HEK293 (cell line): ENCODE measurements at regions not wholly inside any gene's neighbourhood (a gene's known extent, or its start where the extent isn't known, plus 50 kb on each side); places are given as distances from the start of the nearest gene placed in this dataset.
"Not testable (repeated sequence)": the region's sequence is repeated elsewhere in the genome, so short reads cannot be mapped to it uniquely, and the experiment has no call there.

ENCODE experiments used
- CTCF ChIA-PET: fragments of 350-600 bp; formaldehyde crosslinking; extraction: SDS; loops from one replicate; lab custom pipeline; 2021; ENCODE audit warnings: antibody characterized with exemption; lab: Yijun Ruan, JAX
- POLR2A ChIA-PET: fragments of 300-600 bp; formaldehyde crosslinking; extraction: SDS; loops from one replicate; lab custom pipeline; 2020; ENCODE audit warnings: antibody characterized with exemption, inconsistent platforms; lab: Yijun Ruan, JAX
- H3K27ac ChIP-seq: fragments of 200-500 bp; sonication (Bioruptor generic); 2 replicates; pipeline ENCODE4 v1.5.1; 2014; ENCODE audit warnings: low read depth, low read length, control low read depth, inconsistent platforms; ENCODE audit errors: extremely low read depth
- H3K36me3 ChIP-seq, 2 experiments: fragments of 200-500 bp in 1 of 2; sonication (Bioruptor generic) in 1 of 2; 1 replicate in 1 of 2; 2 replicates in 1 of 2; pipeline ENCODE4 v1.5.1; 2014 to 2017; ENCODE audit warnings: inconsistent platforms in 2 of 2, low read length in 2 of 2; ENCODE audit not compliant: control insufficient read depth in 2 of 2, insufficient read depth in 1 of 2
- H3K4me1 ChIP-seq: fragments of 200-500 bp; sonication (Bioruptor generic); 2 replicates; pipeline ENCODE4 v1.5.1; 2014; ENCODE audit warnings: mild to moderate bottlenecking, low read length, inconsistent platforms; ENCODE audit not compliant: control insufficient read depth, insufficient read depth
- H3K4me3 ChIP-seq: 2 replicates; pipeline ENCODE4 v1.5.1; 2011; ENCODE audit warnings: low read depth, mild to moderate bottlenecking, control low read depth, low read length, moderate library complexity
- H3K9me3 ChIP-seq: fragments of 200-500 bp; sonication (Bioruptor generic); 2 replicates; pipeline ENCODE4 v1.5.1; 2014; ENCODE audit warnings: low read depth, low read length, inconsistent platforms; ENCODE audit not compliant: control insufficient read depth, insufficient read depth
- HOXA7 ChIP-seq: sonication (generic); formaldehyde crosslinking; IDR thresholded peaks from 2 replicates; pipeline ENCODE4 v1.8.1; 2022; ENCODE audit warnings: missing genetic modification reagents, borderline replicate concordance
- SETDB1 ChIP-seq: IDR thresholded peaks from one replicate; pipeline ENCODE4 v1.6.1; 2017; ENCODE audit warnings: mild to moderate bottlenecking, low read length, moderate library complexity, mixed read lengths; ENCODE audit not compliant: insufficient read length
- TCF7L2 ChIP-seq: IDR thresholded peaks from 2 replicates; pipeline ENCODE4 v1.6.1; 2011; ENCODE audit warnings: low read depth, mild to moderate bottlenecking, inconsistent platforms, low read length, moderate library complexity, borderline replicate concordance
- ZIC2 ChIP-seq: fragments of 450-650 bp; formaldehyde crosslinking; IDR thresholded peaks from 2 replicates; pipeline ENCODE4 v1.5.1; 2016; ENCODE audit warnings: missing biosample characterization, missing genetic modification characterization
- ZNF114 ChIP-seq: fragments of 450-650 bp; formaldehyde crosslinking; IDR thresholded peaks from 2 replicates; pipeline ENCODE4 v1.5.0; 2017; ENCODE audit warnings: missing biosample characterization, missing genetic modification characterization
- ZNF184 ChIP-seq: fragments of 450-650 bp; IDR thresholded peaks from 2 replicates; pipeline ENCODE4 v1.5.1; 2018; ENCODE audit warnings: missing biosample characterization, mild to moderate bottlenecking, missing genetic modification characterization
- ZNF19 ChIP-seq: fragments of 450-650 bp; formaldehyde crosslinking; IDR thresholded peaks from 2 replicates; pipeline ENCODE4; 2016; ENCODE audit warnings: missing biosample characterization, missing genetic modification characterization, low read depth
- ZNF2 ChIP-seq: fragments of 450-650 bp; formaldehyde crosslinking; IDR thresholded peaks from 2 replicates; pipeline ENCODE4 v1.5.1; 2016; ENCODE audit warnings: missing biosample characterization, missing genetic modification characterization
- ZNF302 ChIP-seq: fragments of 450-650 bp; formaldehyde crosslinking; IDR thresholded peaks from 2 replicates; pipeline ENCODE4 v1.5.1; 2016; ENCODE audit warnings: missing biosample characterization, missing genetic modification characterization, low read depth
- ZNF404 ChIP-seq: fragments of 450-650 bp; formaldehyde crosslinking; IDR thresholded peaks from 2 replicates; pipeline ENCODE4 v1.5.1; 2017; ENCODE audit warnings: missing biosample characterization, missing genetic modification characterization
- ZNF521 ChIP-seq: fragments of 450-650 bp; formaldehyde crosslinking; IDR thresholded peaks from 2 replicates; pipeline ENCODE4 v1.5.1; 2017; ENCODE audit warnings: missing biosample characterization, mild to moderate bottlenecking, missing genetic modification characterization
- ZNF529 ChIP-seq: fragments of 450-650 bp; formaldehyde crosslinking; IDR thresholded peaks from 2 replicates; pipeline ENCODE4 v1.5.1; 2017; ENCODE audit warnings: missing genetic modification characterization, missing biosample characterization; ENCODE audit not compliant: insufficient replicate concordance
- ZNF610 ChIP-seq: fragments of 450-650 bp; formaldehyde crosslinking; IDR thresholded peaks from 2 replicates; pipeline ENCODE4 v1.5.1; 2016; ENCODE audit warnings: missing biosample characterization, missing genetic modification characterization, borderline replicate concordance
- ZNF660 ChIP-seq: fragments of 450-650 bp; IDR thresholded peaks from 2 replicates; pipeline ENCODE4 v1.5.1; 2018; ENCODE audit warnings: missing biosample characterization, mild to moderate bottlenecking, missing genetic modification characterization
- ZNF785 ChIP-seq: fragments of 450-650 bp; formaldehyde crosslinking; IDR thresholded peaks from 2 replicates; pipeline ENCODE4 v1.5.1; 2016; ENCODE audit warnings: missing biosample characterization, missing genetic modification characterization
- ZSCAN16 ChIP-seq: fragments of 450-650 bp; formaldehyde crosslinking; IDR thresholded peaks from 2 replicates; pipeline ENCODE4 v1.5.1; 2016; ENCODE audit warnings: missing biosample characterization, missing genetic modification characterization
- TF ChIP-seq, protein P1 (sequence below): fragments of 450-650 bp; formaldehyde crosslinking; IDR thresholded peaks from 2 replicates; pipeline ENCODE4 v1.5.0; 2017; ENCODE audit warnings: missing biosample characterization, missing genetic modification characterization, borderline replicate concordance
- TF ChIP-seq, protein P2 (sequence below): fragments of 450-650 bp; formaldehyde crosslinking; IDR thresholded peaks from 2 replicates; pipeline ENCODE4 v1.5.1; 2017; ENCODE audit warnings: missing biosample characterization, missing genetic modification characterization
- TF ChIP-seq, protein P3 (sequence below): fragments of 450-650 bp; formaldehyde crosslinking; IDR thresholded peaks from 2 replicates; pipeline ENCODE4 v1.5.1; 2016; ENCODE audit warnings: missing biosample characterization, missing genetic modification characterization
- TF ChIP-seq, protein P4 (sequence below): fragments of 450-650 bp; formaldehyde crosslinking; IDR thresholded peaks from 2 replicates; pipeline ENCODE4 v1.5.1; 2017; ENCODE audit warnings: missing biosample characterization, missing genetic modification characterization
- TF ChIP-seq, protein P5 (sequence below): fragments of 450-650 bp; formaldehyde crosslinking; IDR thresholded peaks from 2 replicates; pipeline ENCODE4 v1.5.1; 2016; ENCODE audit warnings: missing biosample characterization, missing genetic modification characterization
- TF ChIP-seq, protein P6 (sequence below): fragments of 450-650 bp; formaldehyde crosslinking; IDR thresholded peaks from 2 replicates; pipeline ENCODE4 v1.5.1; 2016; ENCODE audit warnings: missing biosample characterization, missing genetic modification characterization

DNA sequence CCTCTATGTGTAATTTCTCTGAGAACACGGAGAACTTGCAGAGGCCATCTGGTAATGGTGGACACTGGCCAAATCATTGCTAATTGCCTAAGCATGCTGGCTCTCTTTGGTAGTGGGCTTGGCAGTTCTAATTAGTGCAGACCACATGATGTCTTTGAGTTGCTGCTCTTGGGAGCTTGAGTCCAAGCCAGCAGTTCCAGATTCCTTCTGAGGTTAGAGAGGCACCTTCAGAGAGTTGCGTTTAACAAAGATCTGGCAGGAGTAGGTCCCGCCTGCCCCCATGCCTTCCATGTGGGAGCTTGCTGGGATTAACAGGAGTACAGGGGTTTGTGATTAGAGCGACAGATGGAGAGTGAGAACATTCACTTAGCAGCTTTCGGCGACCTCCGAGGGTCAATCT lies 449.0 kb upstream of the LMCD1 start (continued):
- no peak for TF ChIP-seq ZNF114 (tag by site-specific recombination)
- TF ChIP-seq, protein P1, sequence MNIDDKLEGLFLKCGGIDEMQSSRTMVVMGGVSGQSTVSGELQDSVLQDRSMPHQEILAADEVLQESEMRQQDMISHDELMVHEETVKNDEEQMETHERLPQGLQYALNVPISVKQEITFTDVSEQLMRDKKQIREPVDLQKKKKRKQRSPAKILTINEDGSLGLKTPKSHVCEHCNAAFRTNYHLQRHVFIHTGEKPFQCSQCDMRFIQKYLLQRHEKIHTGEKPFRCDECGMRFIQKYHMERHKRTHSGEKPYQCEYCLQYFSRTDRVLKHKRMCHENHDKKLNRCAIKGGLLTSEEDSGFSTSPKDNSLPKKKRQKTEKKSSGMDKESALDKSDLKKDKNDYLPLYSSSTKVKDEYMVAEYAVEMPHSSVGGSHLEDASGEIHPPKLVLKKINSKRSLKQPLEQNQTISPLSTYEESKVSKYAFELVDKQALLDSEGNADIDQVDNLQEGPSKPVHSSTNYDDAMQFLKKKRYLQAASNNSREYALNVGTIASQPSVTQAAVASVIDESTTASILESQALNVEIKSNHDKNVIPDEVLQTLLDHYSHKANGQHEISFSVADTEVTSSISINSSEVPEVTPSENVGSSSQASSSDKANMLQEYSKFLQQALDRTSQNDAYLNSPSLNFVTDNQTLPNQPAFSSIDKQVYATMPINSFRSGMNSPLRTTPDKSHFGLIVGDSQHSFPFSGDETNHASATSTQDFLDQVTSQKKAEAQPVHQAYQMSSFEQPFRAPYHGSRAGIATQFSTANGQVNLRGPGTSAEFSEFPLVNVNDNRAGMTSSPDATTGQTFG = no peak
- no peak for TF ChIP-seq ZNF660 (tag by site-specific recombination)
- TF ChIP-seq SETDB1 = no peak
- no peak for TF ChIP-seq ZNF2 (tag by site-specific recombination)
- TF ChIP-seq ZSCAN16 (tag by site-specific recombination) = no peak

DNA sequence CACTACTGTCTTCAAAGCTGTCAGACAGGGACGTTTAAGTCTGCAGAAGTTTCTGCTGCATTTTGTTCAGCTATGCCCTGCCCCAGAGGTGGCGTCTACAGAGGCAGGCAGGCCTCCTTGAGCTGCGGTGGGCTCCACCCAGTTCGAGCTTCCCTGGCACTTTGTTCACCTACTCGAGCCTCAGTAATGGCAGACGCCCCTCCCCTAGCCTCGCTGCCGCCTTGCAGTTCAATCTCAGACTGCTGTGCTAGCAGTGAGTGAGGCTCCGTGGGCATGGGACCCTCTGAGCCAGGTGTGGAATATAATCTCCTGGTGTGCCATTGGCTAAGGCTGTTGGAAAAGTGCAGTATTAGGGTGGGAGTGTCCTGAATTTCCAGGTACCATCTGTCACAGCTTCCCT lies 433.5 kb upstream of the LMCD1 start:
- POLR2A ChIA-PET, H3K4me1 ChIP-seq, H3K9me3 ChIP-seq, H3K36me3 ChIP-seq, H3K27ac ChIP-seq, H3K4me3 ChIP-seq: not testable (repeated sequence)
- CTCF ChIA-PET = interaction anchor here (0.6 kb wide), 2 partner anchors 17 to 124 kb away, joined by 3 to 4 read pairs; no protein-coding TSS in a partner anchor

DNA sequence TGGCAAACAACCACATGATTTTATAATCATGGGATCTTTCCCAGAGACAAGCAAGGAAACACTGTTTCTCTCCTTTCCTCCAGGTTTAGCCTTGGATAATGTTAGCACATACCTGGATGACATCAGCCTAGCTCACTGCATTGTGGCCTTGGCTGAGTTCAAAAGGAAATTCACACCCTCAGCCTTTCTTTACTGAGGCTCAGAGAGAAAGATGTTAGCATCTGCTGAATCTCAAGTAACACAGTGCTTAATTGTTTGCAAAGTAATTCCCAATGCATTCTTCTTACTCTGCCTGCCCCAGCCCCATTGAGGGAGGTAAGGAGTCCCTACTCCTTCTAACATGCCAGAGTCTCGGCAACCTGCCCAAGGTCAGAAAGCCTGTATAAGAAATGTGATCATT lies 432.2 kb upstream of the LMCD1 start:
- ChIA-PET POLR2A (no interaction called here), CTCF (no interaction called here)
- H3K36me3 ChIP-seq = no peaks in the 10 kb centered on the region
- TF ChIP-seq ZSCAN16 (tag by site-specific recombination) (no peak), ZNF785 (tag by site-specific recombination) (no peak), ZNF610 (tag by site-specific recombination) (no peak), ZNF184 (tag by site-specific recombination) (no peak), ZNF19 (tag by site-specific recombination) (no peak), ZNF404 (no peak), ZNF302 (tag by site-specific recombination) (no peak), ZIC2 (tag by site-specific recombination) (no peak), ZNF521 (tag by site-specific recombination) (no peak), HOXA7 (CRISPR knock-in tag) (no peak)
- TF ChIP-seq, protein P2, sequence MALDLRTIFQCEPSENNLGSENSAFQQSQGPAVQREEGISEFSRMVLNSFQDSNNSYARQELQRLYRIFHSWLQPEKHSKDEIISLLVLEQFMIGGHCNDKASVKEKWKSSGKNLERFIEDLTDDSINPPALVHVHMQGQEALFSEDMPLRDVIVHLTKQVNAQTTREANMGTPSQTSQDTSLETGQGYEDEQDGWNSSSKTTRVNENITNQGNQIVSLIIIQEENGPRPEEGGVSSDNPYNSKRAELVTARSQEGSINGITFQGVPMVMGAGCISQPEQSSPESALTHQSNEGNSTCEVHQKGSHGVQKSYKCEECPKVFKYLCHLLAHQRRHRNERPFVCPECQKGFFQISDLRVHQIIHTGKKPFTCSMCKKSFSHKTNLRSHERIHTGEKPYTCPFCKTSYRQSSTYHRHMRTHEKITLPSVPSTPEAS = no peak
- TF ChIP-seq, protein P3, sequence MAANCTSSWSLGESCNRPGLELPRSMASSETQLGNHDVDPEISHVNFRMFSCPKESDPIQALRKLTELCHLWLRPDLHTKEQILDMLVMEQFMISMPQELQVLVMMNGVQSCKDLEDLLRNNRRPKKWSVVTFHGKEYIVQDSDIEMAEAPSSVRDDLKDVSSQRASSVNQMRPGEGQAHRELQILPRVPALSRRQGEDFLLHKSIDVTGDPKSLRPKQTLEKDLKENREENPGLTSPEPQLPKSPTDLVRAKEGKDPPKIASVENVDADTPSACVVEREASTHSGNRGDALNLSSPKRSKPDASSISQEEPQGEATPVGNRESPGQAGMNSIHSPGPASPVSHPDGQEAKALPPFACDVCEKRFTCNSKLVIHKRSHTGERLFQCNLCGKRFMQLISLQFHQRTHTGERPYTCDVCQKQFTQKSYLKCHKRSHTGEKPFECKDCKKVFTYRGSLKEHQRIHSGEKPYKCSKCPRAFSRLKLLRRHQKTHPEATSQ = no peak
- no peak overlapping the region for H3K4me3 ChIP-seq
- H3K9me3 ChIP-seq = no peaks in the 10 kb centered on the region
- no peak overlapping the region for H3K27ac ChIP-seq
- H3K4me1 ChIP-seq = no peaks in the 10 kb centered on the region

DNA sequence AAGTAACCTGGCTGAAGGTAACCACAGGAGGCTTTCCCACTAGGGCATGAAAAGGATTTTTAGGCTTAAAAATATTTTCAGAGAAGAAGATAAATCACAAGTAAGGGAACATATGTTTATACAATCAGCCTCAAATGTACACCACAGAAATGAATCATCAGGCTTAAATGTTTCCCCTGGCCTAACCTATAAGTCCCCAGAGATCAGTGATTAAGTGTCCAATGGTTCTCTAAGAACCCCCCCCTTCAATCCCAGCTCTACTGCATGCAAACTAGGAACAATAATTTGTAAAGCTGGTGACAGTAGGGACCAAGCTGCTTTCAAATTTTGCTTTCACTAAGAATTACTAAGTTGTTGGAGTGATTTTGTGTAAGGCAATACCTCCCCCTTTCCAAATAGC lies 431.6 kb upstream of the LMCD1 start:
- CTCF ChIA-PET = interaction anchor here (0.6 kb wide), 1 partner anchor 221 kb away, joined by 3 read pairs; no protein-coding TSS in a partner anchor
- POLR2A ChIA-PET = no interaction called here
- TF ChIP-seq, protein P4, sequence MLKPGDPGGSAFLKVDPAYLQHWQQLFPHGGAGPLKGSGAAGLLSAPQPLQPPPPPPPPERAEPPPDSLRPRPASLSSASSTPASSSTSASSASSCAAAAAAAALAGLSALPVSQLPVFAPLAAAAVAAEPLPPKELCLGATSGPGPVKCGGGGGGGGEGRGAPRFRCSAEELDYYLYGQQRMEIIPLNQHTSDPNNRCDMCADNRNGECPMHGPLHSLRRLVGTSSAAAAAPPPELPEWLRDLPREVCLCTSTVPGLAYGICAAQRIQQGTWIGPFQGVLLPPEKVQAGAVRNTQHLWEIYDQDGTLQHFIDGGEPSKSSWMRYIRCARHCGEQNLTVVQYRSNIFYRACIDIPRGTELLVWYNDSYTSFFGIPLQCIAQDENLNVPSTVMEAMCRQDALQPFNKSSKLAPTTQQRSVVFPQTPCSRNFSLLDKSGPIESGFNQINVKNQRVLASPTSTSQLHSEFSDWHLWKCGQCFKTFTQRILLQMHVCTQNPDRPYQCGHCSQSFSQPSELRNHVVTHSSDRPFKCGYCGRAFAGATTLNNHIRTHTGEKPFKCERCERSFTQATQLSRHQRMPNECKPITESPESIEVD = no peak
- TF ChIP-seq TCF7L2 (no peak), ZNF529 (tag by site-specific recombination) (no peak)
- TF ChIP-seq, protein P5, sequence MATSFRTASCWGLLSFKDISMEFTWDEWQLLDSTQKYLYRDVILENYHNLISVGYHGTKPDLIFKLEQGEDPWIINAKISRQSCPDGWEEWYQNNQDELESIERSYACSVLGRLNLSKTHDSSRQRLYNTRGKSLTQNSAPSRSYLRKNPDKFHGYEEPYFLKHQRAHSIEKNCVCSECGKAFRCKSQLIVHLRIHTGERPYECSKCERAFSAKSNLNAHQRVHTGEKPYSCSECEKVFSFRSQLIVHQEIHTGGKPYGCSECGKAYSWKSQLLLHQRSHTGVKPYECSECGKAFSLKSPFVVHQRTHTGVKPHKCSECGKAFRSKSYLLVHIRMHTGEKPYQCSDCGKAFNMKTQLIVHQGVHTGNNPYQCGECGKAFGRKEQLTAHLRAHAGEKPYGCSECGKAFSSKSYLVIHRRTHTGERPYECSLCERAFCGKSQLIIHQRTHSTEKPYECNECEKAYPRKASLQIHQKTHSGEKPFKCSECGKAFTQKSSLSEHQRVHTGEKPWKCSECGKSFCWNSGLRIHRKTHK (tag by site-specific recombination) = no peak
- TF ChIP-seq, protein P6, sequence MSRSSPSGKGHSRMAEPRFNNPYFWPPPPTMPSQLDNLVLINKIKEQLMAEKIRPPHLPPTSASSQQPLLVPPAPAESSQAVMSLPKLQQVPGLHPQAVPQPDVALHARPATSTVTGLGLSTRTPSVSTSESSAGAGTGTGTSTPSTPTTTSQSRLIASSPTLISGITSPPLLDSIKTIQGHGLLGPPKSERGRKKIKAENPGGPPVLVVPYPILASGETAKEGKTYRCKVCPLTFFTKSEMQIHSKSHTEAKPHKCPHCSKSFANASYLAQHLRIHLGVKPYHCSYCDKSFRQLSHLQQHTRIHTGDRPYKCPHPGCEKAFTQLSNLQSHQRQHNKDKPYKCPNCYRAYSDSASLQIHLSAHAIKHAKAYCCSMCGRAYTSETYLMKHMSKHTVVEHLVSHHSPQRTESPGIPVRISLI (tag by site-specific recombination) = no peak

More for the DNA sequence above, 431.6 kb upstream of the LMCD1 start:
- no peaks in the 10 kb centered on the region for H3K36me3 ChIP-seq
- H3K4me1 ChIP-seq = no peaks in the 10 kb centered on the region
- no peak overlapping the region for H3K4me3 ChIP-seq
- H3K27ac ChIP-seq = no peak overlapping the region
- no peaks in the 10 kb centered on the region for H3K9me3 ChIP-seq
